ENCODE measurements at regions not wholly inside any gene's neighbourhood (a gene's known extent, or its start where the extent isn't known, plus 50 kb on each side); places are given as distances from the start of the nearest gene placed in this dataset.
"Not testable (repeated sequence)": the region's sequence is repeated elsewhere in the genome, so short reads cannot be mapped to it uniquely, and the experiment has no call there.

- TF ChIP-seq, protein P1, sequence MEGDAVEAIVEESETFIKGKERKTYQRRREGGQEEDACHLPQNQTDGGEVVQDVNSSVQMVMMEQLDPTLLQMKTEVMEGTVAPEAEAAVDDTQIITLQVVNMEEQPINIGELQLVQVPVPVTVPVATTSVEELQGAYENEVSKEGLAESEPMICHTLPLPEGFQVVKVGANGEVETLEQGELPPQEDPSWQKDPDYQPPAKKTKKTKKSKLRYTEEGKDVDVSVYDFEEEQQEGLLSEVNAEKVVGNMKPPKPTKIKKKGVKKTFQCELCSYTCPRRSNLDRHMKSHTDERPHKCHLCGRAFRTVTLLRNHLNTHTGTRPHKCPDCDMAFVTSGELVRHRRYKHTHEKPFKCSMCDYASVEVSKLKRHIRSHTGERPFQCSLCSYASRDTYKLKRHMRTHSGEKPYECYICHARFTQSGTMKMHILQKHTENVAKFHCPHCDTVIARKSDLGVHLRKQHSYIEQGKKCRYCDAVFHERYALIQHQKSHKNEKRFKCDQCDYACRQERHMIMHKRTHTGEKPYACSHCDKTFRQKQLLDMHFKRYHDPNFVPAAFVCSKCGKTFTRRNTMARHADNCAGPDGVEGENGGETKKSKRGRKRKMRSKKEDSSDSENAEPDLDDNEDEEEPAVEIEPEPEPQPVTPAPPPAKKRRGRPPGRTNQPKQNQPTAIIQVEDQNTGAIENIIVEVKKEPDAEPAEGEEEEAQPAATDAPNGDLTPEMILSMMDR (IDR thresholded peaks at IDR 0.05; ENCODE audit: insufficient read depth, low read depth, low read length, missing control alignments) = no peak
- no peak overlapping the region for H3K4me3 ChIP-seq (ENCODE audit: low read length)
Measured at GRCh38 chr11:44387415-44387814, 77.5 kb upstream of the ALX4 start.

DNA sequence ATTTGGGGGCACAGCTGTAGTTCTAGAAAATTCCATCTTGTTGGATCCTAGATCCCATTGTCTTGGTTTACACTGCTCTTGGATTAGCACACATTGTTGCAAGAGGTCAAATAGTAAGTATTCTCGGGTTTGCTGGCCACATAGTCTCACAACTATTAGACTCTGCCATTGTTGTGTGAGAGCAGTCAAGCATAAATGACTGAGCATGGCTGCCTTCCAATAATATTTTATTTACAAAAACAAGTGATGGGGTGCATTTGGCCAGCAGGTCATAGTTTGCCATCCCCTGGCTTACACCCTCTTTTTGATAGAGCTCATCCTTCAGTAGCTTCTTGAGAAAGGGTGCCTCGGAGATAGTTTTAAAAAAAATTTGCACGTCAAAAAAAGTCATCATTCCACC is 77.9 kb upstream of the ALX4 start:
- TF ChIP-seq, protein P1 (IDR thresholded peaks at IDR 0.05; ENCODE audit: insufficient read depth, low read depth, low read length, missing control alignments) = no peak
- no peak for DNase-seq (ENCODE audit: low read depth)

More at GRCh38 chr11:44387415-44387814, 77.5 kb upstream of the ALX4 start:
- no peak for DNase-seq (ENCODE audit: low read depth)

GRCh38 chr11:44388828-44389657 is 79.1 kb upstream of the ALX4 start:
- no peak overlapping the region for H3K4me3 ChIP-seq (ENCODE audit: low read length)
- TF ChIP-seq, protein P1 (IDR thresholded peaks at IDR 0.05; ENCODE audit: insufficient read depth, low read depth, low read length, missing control alignments) = no peak
- DNase-seq (ENCODE audit: low read depth) = no peak

More for the DNA sequence above, 77.9 kb upstream of the ALX4 start:
- H3K4me3 ChIP-seq (ENCODE audit: low read length) = no peak overlapping the region

- H3K4me3 ChIP-seq (ENCODE audit: low read length) = no peak overlapping the region
- TF ChIP-seq, protein P1 (IDR thresholded peaks at IDR 0.05; ENCODE audit: insufficient read depth, low read depth, low read length, missing control alignments) = no peak
- DNase-seq (ENCODE audit: low read depth) = no peak
Measured at GRCh38 chr11:44389963-44390605, 80.1 kb upstream of the ALX4 start.

GRCh38 chr11:44391004-44391403 is 81.1 kb upstream of the ALX4 start:
- not testable (repeated sequence) for DNase-seq (ENCODE audit: low read depth); H3K4me3 ChIP-seq (ENCODE audit: low read length)

GRCh38 chr11:44396746-44397145 is 86.8 kb upstream of the ALX4 start:
- not testable (repeated sequence) for H3K4me3 ChIP-seq (ENCODE audit: low read length); DNase-seq (ENCODE audit: low read depth)

DNA sequence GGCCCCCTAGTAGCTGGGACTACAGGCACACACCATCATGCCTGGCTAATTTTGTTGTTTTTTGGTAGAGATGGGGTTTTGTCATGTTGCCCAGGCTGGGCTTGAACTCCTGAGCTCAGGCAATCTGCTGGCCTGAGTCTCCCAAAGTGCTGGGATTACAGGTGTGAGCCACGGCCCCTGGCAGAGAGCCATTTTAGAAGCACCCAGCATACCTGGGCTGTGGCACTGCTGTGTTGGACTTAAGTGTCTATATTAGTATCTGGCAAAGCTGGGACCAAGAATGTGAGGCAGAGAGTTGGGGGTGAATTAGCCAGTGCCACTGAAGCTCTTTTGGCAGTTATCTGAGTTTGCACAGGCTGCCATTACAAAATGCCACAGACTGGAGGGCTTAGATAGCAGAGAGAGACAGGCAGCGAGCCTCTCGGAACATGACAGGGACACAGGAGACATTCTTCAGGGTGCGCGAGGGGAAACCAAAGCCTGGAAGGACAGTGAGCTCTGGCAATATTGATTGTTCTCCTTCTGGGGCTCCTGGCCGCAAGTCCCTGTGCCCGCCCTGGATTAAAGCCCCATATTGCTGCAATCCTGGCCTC is 87.7 kb upstream of the ALX4 start:
- no peak overlapping the region for H3K4me3 ChIP-seq (ENCODE audit: low read length)
- TF ChIP-seq, protein P1 (IDR thresholded peaks at IDR 0.05; ENCODE audit: insufficient read depth, low read depth, low read length, missing control alignments) = no peak
- DNase-seq (ENCODE audit: low read depth) = no peak

All from epithelial cell of esophagus (primary cell).